ENCODE measurements at regions not wholly inside any gene's neighbourhood (a gene's known extent, or its start where the extent isn't known, plus 50 kb on each side); places are given as distances from the start of the nearest gene placed in this dataset.
"Not testable (repeated sequence)": the region's sequence is repeated elsewhere in the genome, so short reads cannot be mapped to it uniquely, and the experiment has no call there.

- H3K27ac ChIP-seq (ENCODE audit: low read depth, low read length) = no peak overlapping the region
- H3K4me1 ChIP-seq (ENCODE audit: control insufficient read depth, insufficient read depth, low read length) = peaks cover 12% of the 10 kb centered on the region; the same call in 1 of the 2 replicates
- no peak overlapping the region for H3K4me3 ChIP-seq (ENCODE audit: low read depth, low read length)
These were observed 125.8 kb upstream of the LPCAT1 start for GRCh38 chr5:1649554-1649953.

DNA sequence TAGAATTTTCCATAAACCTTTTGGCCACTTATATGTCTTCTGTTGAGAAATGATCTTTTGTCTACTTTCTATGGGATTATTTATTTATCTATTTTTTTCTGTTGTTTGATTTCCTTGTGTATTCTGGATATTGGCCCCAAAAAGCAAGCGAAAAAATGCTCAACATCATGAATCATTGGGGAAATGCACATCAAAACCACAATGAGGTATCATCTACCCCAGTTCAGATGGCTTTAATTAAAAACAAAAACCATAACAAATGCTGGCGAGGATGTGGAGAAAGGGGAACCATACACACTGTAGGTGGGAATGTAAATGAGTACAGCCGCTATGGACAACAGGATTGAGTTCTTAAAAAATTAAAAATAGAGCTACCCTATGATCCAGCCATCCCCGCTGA is 125.0 kb upstream of the LPCAT1 start:
- no peak overlapping the region for H3K9ac ChIP-seq (ENCODE audit: low read length)
- no peaks in the 10 kb centered on the region for H3K9me3 ChIP-seq (ENCODE audit: control insufficient read depth, insufficient read depth, low read depth, low read length)
- H3K36me3 ChIP-seq (ENCODE audit: control insufficient read depth, insufficient read depth, low read length) = no peaks in the 10 kb centered on the region
- no peak overlapping the region for H3K27ac ChIP-seq (ENCODE audit: low read depth, low read length)
- no peak overlapping the region for H3K4me3 ChIP-seq (ENCODE audit: low read depth, low read length)
- H3K27me3 ChIP-seq (ENCODE audit: control insufficient read depth, insufficient read depth, low read length) = peaks cover 46% of the 10 kb centered on the region
- H3K4me1 ChIP-seq (ENCODE audit: control insufficient read depth, insufficient read depth, low read length) = peaks cover 12% of the 10 kb centered on the region

More at GRCh38 chr5:1649554-1649953, 125.8 kb upstream of the LPCAT1 start:
- Histone ChIP-seq H3K9ac (ENCODE audit: low read length) (no peak overlapping the region), H3K9me3 (ENCODE audit: control insufficient read depth, insufficient read depth, low read depth, low read length) (no peaks in the 10 kb centered on the region), H3K36me3 (ENCODE audit: control insufficient read depth, insufficient read depth, low read length) (no peaks in the 10 kb centered on the region), H3K27me3 (ENCODE audit: control insufficient read depth, insufficient read depth, low read length) (peaks cover 46% of the 10 kb centered on the region)

DNA sequence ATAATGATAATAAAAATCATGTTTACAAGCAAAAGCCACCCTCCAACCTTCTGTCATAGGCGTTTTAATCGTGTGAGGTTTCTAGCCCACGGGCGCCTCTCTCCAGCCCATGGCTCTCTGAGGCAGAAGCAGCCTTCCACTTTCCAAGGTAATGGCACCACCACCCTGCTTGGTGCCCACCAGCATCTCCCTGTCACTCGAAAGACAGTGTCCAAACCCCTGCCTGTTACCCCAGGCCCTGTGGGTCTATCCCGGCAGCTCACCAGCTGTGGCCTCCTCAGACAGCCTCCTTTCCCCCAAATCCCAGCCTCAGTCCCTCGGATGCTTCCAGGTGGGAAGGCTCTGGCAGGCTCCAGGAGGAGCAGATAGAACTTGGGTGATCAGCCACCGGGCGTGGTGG is 123.8 kb upstream of the LPCAT1 start:
- peaks cover 48% of the 10 kb centered on the region for H3K27me3 ChIP-seq (ENCODE audit: control insufficient read depth, insufficient read depth, low read length)
- H3K27ac ChIP-seq (ENCODE audit: low read depth, low read length) = no peak overlapping the region
- H3K4me3 ChIP-seq (ENCODE audit: low read depth, low read length) = no peak overlapping the region
- H3K4me1 ChIP-seq (ENCODE audit: control insufficient read depth, insufficient read depth, low read length) = peaks cover 9% of the 10 kb centered on the region
- no peaks in the 10 kb centered on the region for H3K9me3 ChIP-seq (ENCODE audit: control insufficient read depth, insufficient read depth, low read depth, low read length)
- no peaks in the 10 kb centered on the region for H3K36me3 ChIP-seq (ENCODE audit: control insufficient read depth, insufficient read depth, low read length)
- H3K9ac ChIP-seq (ENCODE audit: low read length) = no peak overlapping the region

- Histone ChIP-seq H3K4me1 (ENCODE audit: control insufficient read depth, insufficient read depth, low read length) (peaks cover 10% of the 10 kb centered on the region), H3K27ac (ENCODE audit: low read depth, low read length) (no peak overlapping the region), H3K4me3 (ENCODE audit: low read depth, low read length) (peak overlapping the region; percentile 48), H3K27me3 (ENCODE audit: control insufficient read depth, insufficient read depth, low read length) (peaks cover 36% of the 10 kb centered on the region), H3K9ac (ENCODE audit: low read length) (no peak overlapping the region), H3K9me3 (ENCODE audit: control insufficient read depth, insufficient read depth, low read depth, low read length) (no peaks in the 10 kb centered on the region), H3K36me3 (ENCODE audit: control insufficient read depth, insufficient read depth, low read length) (no peaks in the 10 kb centered on the region)
These were observed 121.2 kb upstream of the LPCAT1 start for GRCh38 chr5:1644810-1645571.

DNA sequence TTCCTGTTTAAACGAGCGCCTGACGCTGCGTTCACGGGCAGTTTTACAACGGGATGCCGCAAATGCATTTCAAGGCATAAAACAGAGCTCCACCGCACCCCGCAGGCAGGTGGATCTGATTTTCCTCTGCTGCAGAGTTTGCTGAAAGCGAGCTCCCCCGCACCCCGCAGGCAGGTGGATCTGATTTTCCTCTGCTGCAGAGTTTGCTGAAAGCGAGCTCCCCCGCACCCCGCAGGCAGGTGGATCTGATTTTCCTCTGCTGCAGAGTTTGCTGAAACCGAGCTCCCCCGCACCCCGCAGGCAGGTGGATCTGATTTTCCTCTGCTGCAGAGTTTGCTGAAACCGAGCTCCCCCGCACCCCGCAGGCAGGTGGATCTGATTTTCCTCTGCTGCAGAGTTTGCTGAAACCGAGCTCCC is 120.6 kb upstream of the LPCAT1 start:
- peaks cover 11% of the 10 kb centered on the region for H3K4me1 ChIP-seq (ENCODE audit: control insufficient read depth, insufficient read depth, low read length)
- H3K27me3 ChIP-seq (ENCODE audit: control insufficient read depth, insufficient read depth, low read length) = peaks cover 35% of the 10 kb centered on the region
- H3K27ac ChIP-seq (ENCODE audit: low read depth, low read length); H3K36me3 ChIP-seq (ENCODE audit: control insufficient read depth, insufficient read depth, low read length); H3K4me3 ChIP-seq (ENCODE audit: low read depth, low read length); H3K9ac ChIP-seq (ENCODE audit: low read length); H3K9me3 ChIP-seq (ENCODE audit: control insufficient read depth, insufficient read depth, low read depth, low read length): not testable (repeated sequence)

GRCh38 chr5:1643651-1644392 is 120.1 kb upstream of the LPCAT1 start:
- no peak overlapping the region for H3K27ac ChIP-seq (ENCODE audit: low read depth, low read length)
- peaks cover 29% of the 10 kb centered on the region for H3K27me3 ChIP-seq (ENCODE audit: control insufficient read depth, insufficient read depth, low read length)
- no peaks in the 10 kb centered on the region for H3K9me3 ChIP-seq (ENCODE audit: control insufficient read depth, insufficient read depth, low read depth, low read length)
- H3K4me3 ChIP-seq (ENCODE audit: low read depth, low read length) = no peak overlapping the region
- H3K4me1 ChIP-seq (ENCODE audit: control insufficient read depth, insufficient read depth, low read length) = peaks cover 11% of the 10 kb centered on the region
- no peak overlapping the region for H3K9ac ChIP-seq (ENCODE audit: low read length)
- H3K36me3 ChIP-seq (ENCODE audit: control insufficient read depth, insufficient read depth, low read length) = no peaks in the 10 kb centered on the region

DNA sequence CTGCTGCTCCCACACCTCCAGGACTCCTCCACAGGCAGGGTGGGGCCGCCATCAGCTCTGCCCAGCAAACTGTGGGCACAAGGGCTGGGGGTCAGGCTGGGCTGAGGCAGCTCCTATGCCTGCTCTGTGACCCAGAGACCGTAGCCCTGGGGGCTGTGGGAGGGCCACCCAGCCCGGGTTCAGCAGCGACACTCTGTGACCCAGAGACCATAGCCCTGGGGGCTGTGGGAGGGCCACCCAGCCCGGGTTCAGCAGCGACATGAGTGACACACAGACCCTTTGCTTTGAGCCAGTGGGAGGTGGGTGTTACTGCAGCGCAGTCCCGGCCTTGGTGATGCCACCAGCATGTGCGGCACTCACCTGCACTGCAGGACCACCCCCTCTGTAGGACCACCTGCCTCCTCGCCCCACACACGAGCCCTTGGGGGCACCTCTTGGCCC is 118.9 kb upstream of the LPCAT1 start:
- H3K36me3 ChIP-seq (ENCODE audit: control insufficient read depth, insufficient read depth, low read length) = no peaks in the 10 kb centered on the region
- H3K9me3 ChIP-seq (ENCODE audit: control insufficient read depth, insufficient read depth, low read depth, low read length) = no peaks in the 10 kb centered on the region
- peaks cover 11% of the 10 kb centered on the region for H3K4me1 ChIP-seq (ENCODE audit: control insufficient read depth, insufficient read depth, low read length)
- no peak overlapping the region for H3K4me3 ChIP-seq (ENCODE audit: low read depth, low read length)
- no peak overlapping the region for H3K9ac ChIP-seq (ENCODE audit: low read length)
- H3K27ac ChIP-seq (ENCODE audit: low read depth, low read length) = no peak overlapping the region
- peaks cover 29% of the 10 kb centered on the region for H3K27me3 ChIP-seq (ENCODE audit: control insufficient read depth, insufficient read depth, low read length)

DNA sequence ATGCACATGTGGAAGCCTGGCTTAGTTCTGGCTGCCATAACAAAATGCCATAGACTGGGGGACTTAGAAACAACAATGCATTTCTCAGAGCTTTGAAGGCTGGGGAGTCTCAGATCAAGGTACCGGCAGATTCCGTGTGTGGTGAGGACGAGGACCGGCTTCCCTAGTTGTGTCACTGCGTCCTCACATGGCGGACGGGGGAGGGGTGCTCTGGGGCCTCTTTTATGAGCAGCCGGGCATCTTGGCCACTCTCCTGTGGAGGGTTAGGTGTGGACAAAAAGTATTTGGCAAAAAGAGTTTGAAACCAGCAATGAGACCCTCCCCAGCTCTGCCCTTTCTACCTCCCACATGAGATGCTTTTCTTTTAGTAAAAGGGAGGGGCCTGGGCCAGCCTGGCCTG is 118.5 kb upstream of the LPCAT1 start:
- Histone ChIP-seq H3K36me3 (ENCODE audit: control insufficient read depth, insufficient read depth, low read length) (no peaks in the 10 kb centered on the region), H3K9me3 (ENCODE audit: control insufficient read depth, insufficient read depth, low read depth, low read length) (no peaks in the 10 kb centered on the region), H3K4me1 (ENCODE audit: control insufficient read depth, insufficient read depth, low read length) (peaks cover 11% of the 10 kb centered on the region), H3K9ac (ENCODE audit: low read length) (no peak overlapping the region), H3K27me3 (ENCODE audit: control insufficient read depth, insufficient read depth, low read length) (peaks cover 29% of the 10 kb centered on the region), H3K27ac (ENCODE audit: low read depth, low read length) (no peak overlapping the region), H3K4me3 (ENCODE audit: low read depth, low read length) (no peak overlapping the region)

DNA sequence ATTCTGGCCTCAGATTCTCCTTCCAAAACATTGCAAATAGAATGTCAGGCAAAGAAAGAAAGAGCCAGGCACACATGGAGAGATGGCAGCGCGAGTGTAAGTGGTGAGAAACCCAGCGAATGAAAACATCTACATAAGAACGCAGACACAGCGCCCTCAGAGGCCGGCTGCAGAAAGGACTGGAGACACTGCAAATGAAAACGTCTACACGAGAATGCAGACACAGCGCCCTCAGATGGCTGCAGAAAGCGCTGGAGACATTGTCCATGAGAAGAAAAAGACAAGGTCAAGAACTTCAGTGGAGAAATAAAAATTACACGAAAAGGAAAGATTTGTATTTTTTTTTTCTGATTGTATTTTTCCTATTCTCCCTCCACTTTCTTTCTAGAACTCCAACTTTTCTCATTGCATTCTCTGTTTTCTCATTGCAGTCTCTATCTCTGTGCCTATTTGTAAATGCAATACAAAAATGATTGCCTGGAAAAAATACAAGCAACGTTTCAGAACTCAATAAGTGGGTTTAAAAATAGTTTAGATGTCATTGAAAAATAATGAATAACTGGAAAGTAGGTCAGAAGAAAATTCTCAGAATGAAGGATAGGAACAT is 117.9 kb upstream of the LPCAT1 start:
- Histone ChIP-seq H3K4me1 (ENCODE audit: control insufficient read depth, insufficient read depth, low read length) (peaks cover 11% of the 10 kb centered on the region), H3K9me3 (ENCODE audit: control insufficient read depth, insufficient read depth, low read depth, low read length) (no peaks in the 10 kb centered on the region), H3K27me3 (ENCODE audit: control insufficient read depth, insufficient read depth, low read length) (peaks cover 29% of the 10 kb centered on the region), H3K27ac (ENCODE audit: low read depth, low read length) (no peak overlapping the region), H3K36me3 (ENCODE audit: control insufficient read depth, insufficient read depth, low read length) (no peaks in the 10 kb centered on the region), H3K4me3 (ENCODE audit: low read depth, low read length) (no peak overlapping the region), H3K9ac (ENCODE audit: low read length) (no peak overlapping the region)

DNA sequence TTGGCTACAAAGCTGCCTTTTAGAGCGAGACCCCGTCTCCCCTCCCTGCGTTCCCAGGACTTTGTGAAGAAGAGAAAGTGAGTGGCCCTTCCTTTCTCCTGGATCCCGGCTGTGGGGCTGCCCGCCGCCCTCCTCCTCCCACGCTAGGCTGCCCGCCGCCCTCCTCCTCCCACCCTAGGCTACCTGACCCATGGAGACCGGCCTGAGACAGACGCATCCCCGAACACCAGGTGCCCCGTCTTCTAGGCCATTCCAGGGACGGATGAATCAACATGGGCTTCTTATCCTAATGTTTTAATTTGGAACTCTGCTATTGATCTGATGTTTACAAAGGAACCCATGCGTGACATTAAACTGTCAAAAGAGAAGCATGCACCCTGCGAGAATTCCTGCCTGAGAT is 117.3 kb upstream of the LPCAT1 start:
- Histone ChIP-seq H3K4me3 (ENCODE audit: low read depth, low read length) (no peak overlapping the region), H3K27me3 (ENCODE audit: control insufficient read depth, insufficient read depth, low read length) (peaks cover 29% of the 10 kb centered on the region), H3K9ac (ENCODE audit: low read length) (no peak overlapping the region), H3K36me3 (ENCODE audit: control insufficient read depth, insufficient read depth, low read length) (no peaks in the 10 kb centered on the region), H3K27ac (ENCODE audit: low read depth, low read length) (no peak overlapping the region), H3K4me1 (ENCODE audit: control insufficient read depth, insufficient read depth, low read length) (peaks cover 11% of the 10 kb centered on the region), H3K9me3 (ENCODE audit: control insufficient read depth, insufficient read depth, low read depth, low read length) (no peaks in the 10 kb centered on the region)

DNA sequence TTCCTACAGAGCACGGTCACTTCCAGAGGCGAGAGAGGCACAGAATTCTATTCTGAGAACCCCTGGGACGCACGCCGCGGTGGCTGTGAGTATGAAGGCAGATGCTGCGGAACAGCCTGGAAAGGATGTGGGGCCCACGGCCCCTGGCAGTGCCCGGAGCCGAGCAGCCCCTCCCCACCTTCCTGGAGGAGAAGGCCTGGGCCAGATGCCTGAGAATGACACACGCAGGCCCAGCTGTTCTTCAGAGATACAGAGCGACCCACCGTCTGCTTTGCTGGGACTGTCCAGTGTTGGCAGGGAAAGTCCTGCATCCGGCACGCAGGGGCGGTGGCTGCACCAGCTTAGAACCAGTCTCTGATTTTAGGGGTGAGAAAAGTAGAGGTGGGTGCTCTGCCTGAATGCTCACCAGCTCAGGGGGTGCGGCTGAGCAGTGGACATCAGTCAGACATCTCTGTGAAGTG is 116.7 kb upstream of the LPCAT1 start:
- peaks cover 11% of the 10 kb centered on the region for H3K4me1 ChIP-seq (ENCODE audit: control insufficient read depth, insufficient read depth, low read length)
- no peak overlapping the region for H3K27ac ChIP-seq (ENCODE audit: low read depth, low read length)

More for the DNA sequence above, 116.7 kb upstream of the LPCAT1 start:
- Histone ChIP-seq H3K9me3 (ENCODE audit: control insufficient read depth, insufficient read depth, low read depth, low read length) (no peaks in the 10 kb centered on the region), H3K4me3 (ENCODE audit: low read depth, low read length) (no peak overlapping the region), H3K36me3 (ENCODE audit: control insufficient read depth, insufficient read depth, low read length) (no peaks in the 10 kb centered on the region), H3K27me3 (ENCODE audit: control insufficient read depth, insufficient read depth, low read length) (peaks cover 28% of the 10 kb centered on the region), H3K9ac (ENCODE audit: low read length) (no peak overlapping the region)

All from HUES6 (cell line).